K562 (cell line): ENCODE measurements at regions not wholly inside any gene's neighbourhood (a gene's known extent, or its start where the extent isn't known, plus 50 kb on each side); places are given as distances from the start of the nearest gene placed in this dataset.

Source experiments
- ATAC-seq: fragments of 200-7000 bp; cut with Tn5 transposase; 3 replicates; pipeline ENCODE4 v1.9.1; 2020; ENCODE audit warnings: moderate library complexity
- BruUV-seq: library from RNA; stranded (reverse); fragments of 400-500 nt; replicated peaks from 2 replicates; lab custom pipeline; 2021; lab: Mats Ljungman, UMichigan
- CTCF ChIA-PET: fragments of 300-600 bp; formaldehyde crosslinking; extraction: SDS; loops from one replicate; lab custom pipeline; 2021; ENCODE audit warnings: low intra/inter-chr PET ratio; lab: Yijun Ruan, JAX
- POLR2A ChIA-PET: fragments of 300-600, 350-650 bp; sonication (Branson Sonifier 250); formaldehyde crosslinking; extraction: SDS; loops from one replicate; lab custom pipeline; 2021; ENCODE audit warnings: antibody characterized with exemption, inconsistent platforms; lab: Yijun Ruan, JAX
- DNase-seq, 4 experiments: peaks; one replicate each; pipeline versions ENCODE4 v3.0.0 to v3.0.0-alpha.2; 2011 to 2018; ENCODE audit warnings: low spot score in 3 of 4, mixed read lengths in 3 of 4; ENCODE audit errors: extremely low read depth in 1 of 4
- FAIRE-seq: peaks from 2 replicates; lab custom pipeline; 2011; peaks lifted over from hg19 to GRCh38; lab: Jason Lieb, UNC
- H2AFZ ChIP-seq: 2 replicates; pipeline ENCODE4 v1.6.0; 2011; ENCODE audit warnings: low read depth, low read length, control low read depth, inconsistent platforms
- H3K27ac ChIP-seq: fragments of 200-600 bp; 3 replicates; pipeline ENCODE4 v1.8.0; 2011; ENCODE audit warnings: low read depth, mild to moderate bottlenecking, control low read depth, inconsistent platforms, low read length, moderate library complexity, mixed read lengths; ENCODE audit errors: extremely low read depth
- H3K27me3 ChIP-seq, 2 experiments: fragments of 300-600 bp in 1 of 2; 2 replicates in 1 of 2; 3 replicates in 1 of 2; pipeline versions ENCODE4 v1.6.0 to v1.8.0; 2011; ENCODE audit warnings: inconsistent platforms in 2 of 2, low read length in 2 of 2, mild to moderate bottlenecking in 1 of 2, mixed read lengths in 1 of 2, moderate library complexity in 1 of 2; ENCODE audit not compliant: control insufficient read depth in 2 of 2, insufficient read depth in 2 of 2
- H3K36me3 ChIP-seq: fragments of 300-600 bp; 3 replicates; pipeline ENCODE4 v1.8.0; 2011; ENCODE audit warnings: mild to moderate bottlenecking, low read length, inconsistent platforms; ENCODE audit not compliant: control insufficient read depth, insufficient read depth
- H3K4me1 ChIP-seq, 2 experiments: fragments of 200-600 bp in 1 of 2; replicated peaks in 1 of 2; 2 replicates in 1 of 2; 3 replicates in 1 of 2; pipeline versions ENCODE4 v1.5.1 to v1.8.0; 2011; ENCODE audit warnings: inconsistent platforms in 2 of 2, low read length in 2 of 2, mild to moderate bottlenecking in 1 of 2, mixed read lengths in 1 of 2, moderate library complexity in 1 of 2; ENCODE audit not compliant: control insufficient read depth in 2 of 2, insufficient read depth in 2 of 2
- H3K4me2 ChIP-seq: 2 replicates; pipeline ENCODE4 v1.6.1; 2011; ENCODE audit warnings: low read length, control low read depth, inconsistent platforms, mixed read lengths; ENCODE audit not compliant: insufficient read depth
- H3K4me3 ChIP-seq: fragments of 200-600 bp; sonication (generic), shearing (Covaris generic); 2 replicates; pipeline ENCODE4 v1.5.1; 2016; ENCODE audit warnings: control low read depth, inconsistent platforms
- H3K79me2 ChIP-seq: fragments of 200-600 bp; 3 replicates; pipeline ENCODE4 v1.8.0; 2011; ENCODE audit warnings: low read length, inconsistent platforms; ENCODE audit not compliant: control insufficient read depth, insufficient read depth
- H3K9ac ChIP-seq, 2 experiments: 2 replicates each; pipeline versions ENCODE4 v1.6.0 to v1.6.1; 2011; ENCODE audit warnings: low read depth in 2 of 2, low read length in 2 of 2, control low read depth in 1 of 2, inconsistent platforms in 1 of 2, mild to moderate bottlenecking in 1 of 2, mixed read lengths in 1 of 2; ENCODE audit not compliant: insufficient read depth in 1 of 2
- H3K9me1 ChIP-seq: one replicate; pipeline ENCODE4 v1.6.0; 2011; ENCODE audit warnings: inconsistent platforms, mild to moderate bottlenecking, low read length, moderate library complexity; ENCODE audit not compliant: control insufficient read depth, insufficient read depth
- H3K9me3 ChIP-seq: replicated peaks from 2 replicates; pipeline ENCODE4 v1.5.1; 2011; ENCODE audit warnings: low read depth, low read length, inconsistent platforms; ENCODE audit not compliant: control insufficient read depth, insufficient read depth
- H4K20me1 ChIP-seq: replicated peaks from 2 replicates; pipeline ENCODE4 v1.6.1; 2011; ENCODE audit warnings: low read length, inconsistent platforms, mixed read lengths; ENCODE audit not compliant: control insufficient read depth, insufficient read depth
- DDX20 ChIP-seq: fragments of 450-650 bp; IDR thresholded peaks from 2 replicates; pipeline ENCODE4 v1.6.1; 2016; ENCODE audit warnings: missing genetic modification characterization, low read depth, mild to moderate bottlenecking, missing compliant biosample characterization, moderate library complexity
- GABPB1 ChIP-seq: sonication (generic); formaldehyde crosslinking; IDR thresholded peaks from 2 replicates; pipeline ENCODE4 v1.8.0; 2022; ENCODE audit warnings: mild to moderate bottlenecking, missing genetic modification reagents
- GATAD2A ChIP-seq: fragments of 450-650 bp; IDR thresholded peaks from 2 replicates; pipeline ENCODE4 v1.6.1; 2017
- MED1 ChIP-seq: sonication (generic); formaldehyde crosslinking; IDR thresholded peaks from 2 replicates; pipeline ENCODE4 v1.8.1; 2023; ENCODE audit warnings: missing genetic modification reagents, borderline replicate concordance
- NFIX ChIP-seq: fragments of 250-450 bp; sonication (Bioruptor Pico); IDR thresholded peaks from 2 replicates; pipeline ENCODE4 v1.4.0; 2020; ENCODE audit warnings: low read depth, mild to moderate bottlenecking, moderate library complexity
- NONO ChIP-seq, 2 experiments: fragments of 200-400 bp in 1 of 2; fragments of 450-650 bp in 1 of 2; formaldehyde crosslinking in 1 of 2; IDR thresholded peaks; 2 replicates each; pipeline ENCODE4 v1.6.1; 2017; ENCODE audit warnings: low read depth in 2 of 2, mild to moderate bottlenecking in 2 of 2, moderate library complexity in 2 of 2, low read length in 1 of 2
- NR2F6 ChIP-seq: fragments of 450-650 bp; formaldehyde crosslinking; IDR thresholded peaks from 2 replicates; pipeline ENCODE4 v1.4.0; 2020; ENCODE audit warnings: mild to moderate bottlenecking
- RFX1 ChIP-seq: fragments of 450-650 bp; IDR thresholded peaks from 2 replicates; pipeline ENCODE4 v1.6.1; 2016; ENCODE audit warnings: mild to moderate bottlenecking, moderate library complexity
- SNRNP70 ChIP-seq: fragments of 200-400 bp; formaldehyde crosslinking; optimal IDR thresholded peaks from 2 replicates; pipeline ENCODE3; 2017; ENCODE audit warnings: low read depth, low read length
- STAT5A ChIP-seq: IDR thresholded peaks from 2 replicates; pipeline ENCODE4 v1.6.1; 2012; ENCODE audit warnings: low read length, inconsistent platforms, borderline replicate concordance
- WGBS: fragments of 100-300 bp; shearing (Covaris generic); methylation state at CpG from one replicate; pipeline ENCODE4 v1.1.6; 2016; ENCODE audit warnings: low coverage, mixed read lengths; ENCODE audit not compliant: insufficient coverage; ENCODE audit errors: missing lambda C conversion rate; 5-methylcytosine and 5-hydroxymethylcytosine counted together
- in situ Hi-C: fragments of 300-500 bp; cut with MboI; formaldehyde crosslinking; loops from 4 replicates; pipeline ENCODE4 v1.15.0; 2018; ENCODE audit warnings: inconsistent platforms, mixed read lengths
- intact Hi-C: fragments of 100-400 bp; cut with micrococcal nuclease; formaldehyde crosslinking; loops from 2 replicates; pipeline ENCODE4 v1.14.2; 2022
- TF ChIP-seq, protein P1 (sequence below): fragments of 200-800 bp; sonication (Bioruptor generic); IDR thresholded peaks from 2 replicates; pipeline ENCODE4 v1.6.1; 2016; ENCODE audit warnings: missing genetic modification characterization, missing compliant biosample characterization
- TF ChIP-seq, protein P2 (sequence below): fragments of 250-450 bp; sonication (Bioruptor Pico); IDR thresholded peaks from 2 replicates; pipeline ENCODE4 v1.6.1; 2021; ENCODE audit warnings: mild to moderate bottlenecking
- TF ChIP-seq, protein P3 (sequence below): fragments of 450-650 bp; IDR thresholded peaks from 2 replicates; pipeline ENCODE4 v1.6.1; 2016
- TF ChIP-seq, protein P4 (sequence below), 2 experiments: fragments of 450-650 bp; conservative IDR thresholded peaks; 2 replicates each; pipeline ENCODE4 v1.6.1; 2017; ENCODE audit warnings: mild to moderate bottlenecking in 2 of 2, moderate library complexity in 2 of 2
- TF ChIP-seq, protein P5 (sequence below): sonication (generic); formaldehyde crosslinking; IDR thresholded peaks from 2 replicates; pipeline ENCODE4 v1.8.1; 2023; ENCODE audit warnings: mild to moderate bottlenecking, missing genetic modification reagents

DNA sequence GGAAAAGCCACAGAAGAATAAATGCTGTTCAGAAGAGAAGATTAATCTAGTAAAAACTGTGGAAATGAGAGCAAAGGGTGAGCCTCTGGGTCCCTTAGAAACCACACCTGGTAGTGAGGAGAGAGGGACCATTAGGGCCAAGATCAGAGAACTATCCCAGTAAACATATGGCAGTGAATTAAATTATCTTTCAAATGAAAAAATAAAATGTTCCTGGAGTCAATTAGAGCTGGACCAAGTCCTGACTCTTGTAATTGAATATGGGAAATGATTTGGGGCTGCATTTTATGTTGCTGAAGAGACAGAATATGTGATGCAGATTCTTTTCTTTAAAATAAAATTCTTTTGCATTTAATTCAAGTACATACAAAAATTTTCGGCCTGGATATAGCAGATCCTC lies 62.2 kb upstream of the PAX3 start:
- BruUV-seq: no TSS peak
- FAIRE-seq: no peak
- TF ChIP-seq SNRNP70 (no peak), GABPB1 (CRISPR knock-in tag) (no peak), RFX1 (no peak), MED1 (no peak), GATAD2A (no peak), NONO (IDR thresholded peaks at IDR 0.05; ENCODE audit: low read depth in 2 of 2, low read length in 1 of 2) (no peak), NFIX (no peak), NR2F6 (CRISPR knock-in tag) (no peak), STAT5A (no peak), DDX20 (tag) (no peak)
- TF ChIP-seq, protein P1, sequence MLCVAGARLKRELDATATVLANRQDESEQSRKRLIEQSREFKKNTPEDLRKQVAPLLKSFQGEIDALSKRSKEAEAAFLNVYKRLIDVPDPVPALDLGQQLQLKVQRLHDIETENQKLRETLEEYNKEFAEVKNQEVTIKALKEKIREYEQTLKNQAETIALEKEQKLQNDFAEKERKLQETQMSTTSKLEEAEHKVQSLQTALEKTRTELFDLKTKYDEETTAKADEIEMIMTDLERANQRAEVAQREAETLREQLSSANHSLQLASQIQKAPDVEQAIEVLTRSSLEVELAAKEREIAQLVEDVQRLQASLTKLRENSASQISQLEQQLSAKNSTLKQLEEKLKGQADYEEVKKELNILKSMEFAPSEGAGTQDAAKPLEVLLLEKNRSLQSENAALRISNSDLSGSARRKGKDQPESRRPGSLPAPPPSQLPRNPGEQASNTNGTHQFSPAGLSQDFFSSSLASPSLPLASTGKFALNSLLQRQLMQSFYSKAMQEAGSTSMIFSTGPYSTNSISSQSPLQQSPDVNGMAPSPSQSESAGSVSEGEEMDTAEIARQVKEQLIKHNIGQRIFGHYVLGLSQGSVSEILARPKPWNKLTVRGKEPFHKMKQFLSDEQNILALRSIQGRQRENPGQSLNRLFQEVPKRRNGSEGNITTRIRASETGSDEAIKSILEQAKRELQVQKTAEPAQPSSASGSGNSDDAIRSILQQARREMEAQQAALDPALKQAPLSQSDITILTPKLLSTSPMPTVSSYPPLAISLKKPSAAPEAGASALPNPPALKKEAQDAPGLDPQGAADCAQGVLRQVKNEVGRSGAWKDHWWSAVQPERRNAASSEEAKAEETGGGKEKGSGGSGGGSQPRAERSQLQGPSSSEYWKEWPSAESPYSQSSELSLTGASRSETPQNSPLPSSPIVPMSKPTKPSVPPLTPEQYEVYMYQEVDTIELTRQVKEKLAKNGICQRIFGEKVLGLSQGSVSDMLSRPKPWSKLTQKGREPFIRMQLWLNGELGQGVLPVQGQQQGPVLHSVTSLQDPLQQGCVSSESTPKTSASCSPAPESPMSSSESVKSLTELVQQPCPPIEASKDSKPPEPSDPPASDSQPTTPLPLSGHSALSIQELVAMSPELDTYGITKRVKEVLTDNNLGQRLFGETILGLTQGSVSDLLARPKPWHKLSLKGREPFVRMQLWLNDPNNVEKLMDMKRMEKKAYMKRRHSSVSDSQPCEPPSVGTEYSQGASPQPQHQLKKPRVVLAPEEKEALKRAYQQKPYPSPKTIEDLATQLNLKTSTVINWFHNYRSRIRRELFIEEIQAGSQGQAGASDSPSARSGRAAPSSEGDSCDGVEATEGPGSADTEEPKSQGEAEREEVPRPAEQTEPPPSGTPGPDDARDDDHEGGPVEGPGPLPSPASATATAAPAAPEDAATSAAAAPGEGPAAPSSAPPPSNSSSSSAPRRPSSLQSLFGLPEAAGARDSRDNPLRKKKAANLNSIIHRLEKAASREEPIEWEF (CRISPR knock-in tag): no peak
- TF ChIP-seq, protein P2, sequence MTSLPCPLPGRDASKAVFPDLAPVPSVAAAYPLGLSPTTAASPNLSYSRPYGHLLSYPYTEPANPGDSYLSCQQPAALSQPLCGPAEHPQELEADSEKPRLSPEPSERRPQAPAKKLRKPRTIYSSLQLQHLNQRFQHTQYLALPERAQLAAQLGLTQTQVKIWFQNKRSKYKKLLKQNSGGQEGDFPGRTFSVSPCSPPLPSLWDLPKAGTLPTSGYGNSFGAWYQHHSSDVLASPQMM (CRISPR knock-in tag): no peak
- TF ChIP-seq, protein P3, sequence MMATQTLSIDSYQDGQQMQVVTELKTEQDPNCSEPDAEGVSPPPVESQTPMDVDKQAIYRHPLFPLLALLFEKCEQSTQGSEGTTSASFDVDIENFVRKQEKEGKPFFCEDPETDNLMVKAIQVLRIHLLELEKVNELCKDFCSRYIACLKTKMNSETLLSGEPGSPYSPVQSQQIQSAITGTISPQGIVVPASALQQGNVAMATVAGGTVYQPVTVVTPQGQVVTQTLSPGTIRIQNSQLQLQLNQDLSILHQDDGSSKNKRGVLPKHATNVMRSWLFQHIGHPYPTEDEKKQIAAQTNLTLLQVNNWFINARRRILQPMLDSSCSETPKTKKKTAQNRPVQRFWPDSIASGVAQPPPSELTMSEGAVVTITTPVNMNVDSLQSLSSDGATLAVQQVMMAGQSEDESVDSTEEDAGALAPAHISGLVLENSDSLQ: no peak
- TF ChIP-seq, protein P4, sequence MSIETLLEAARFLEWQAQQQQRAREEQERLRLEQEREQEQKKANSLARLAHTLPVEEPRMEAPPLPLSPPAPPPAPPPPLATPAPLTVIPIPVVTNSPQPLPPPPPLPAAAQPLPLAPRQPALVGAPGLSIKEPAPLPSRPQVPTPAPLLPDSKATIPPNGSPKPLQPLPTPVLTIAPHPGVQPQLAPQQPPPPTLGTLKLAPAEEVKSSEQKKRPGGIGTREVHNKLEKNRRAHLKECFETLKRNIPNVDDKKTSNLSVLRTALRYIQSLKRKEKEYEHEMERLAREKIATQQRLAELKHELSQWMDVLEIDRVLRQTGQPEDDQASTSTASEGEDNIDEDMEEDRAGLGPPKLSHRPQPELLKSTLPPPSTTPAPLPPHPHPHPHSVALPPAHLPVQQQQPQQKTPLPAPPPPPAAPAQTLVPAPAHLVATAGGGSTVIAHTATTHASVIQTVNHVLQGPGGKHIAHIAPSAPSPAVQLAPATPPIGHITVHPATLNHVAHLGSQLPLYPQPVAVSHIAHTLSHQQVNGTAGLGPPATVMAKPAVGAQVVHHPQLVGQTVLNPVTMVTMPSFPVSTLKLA (conservative IDR thresholded peaks at IDR 0.05): no peak
- TF ChIP-seq, protein P5, sequence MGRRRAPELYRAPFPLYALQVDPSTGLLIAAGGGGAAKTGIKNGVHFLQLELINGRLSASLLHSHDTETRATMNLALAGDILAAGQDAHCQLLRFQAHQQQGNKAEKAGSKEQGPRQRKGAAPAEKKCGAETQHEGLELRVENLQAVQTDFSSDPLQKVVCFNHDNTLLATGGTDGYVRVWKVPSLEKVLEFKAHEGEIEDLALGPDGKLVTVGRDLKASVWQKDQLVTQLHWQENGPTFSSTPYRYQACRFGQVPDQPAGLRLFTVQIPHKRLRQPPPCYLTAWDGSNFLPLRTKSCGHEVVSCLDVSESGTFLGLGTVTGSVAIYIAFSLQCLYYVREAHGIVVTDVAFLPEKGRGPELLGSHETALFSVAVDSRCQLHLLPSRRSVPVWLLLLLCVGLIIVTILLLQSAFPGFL (CRISPR knock-in tag): no peak

More for the DNA sequence above, 62.2 kb upstream of the PAX3 start:
- DNase-seq (no peak), ATAC-seq (no peak)
- in situ Hi-C loops (no loop called here), intact Hi-C loops (no loop called here)
- Histone ChIP-seq H3K36me3 (no peaks in the 10 kb centered on the region), H3K27me3 (no peaks in the 10 kb centered on the region), H4K20me1 (no peaks in the 10 kb centered on the region), H2AFZ (no peak overlapping the region), H3K4me3 (no peak overlapping the region), H3K4me1 (no peaks in the 10 kb centered on the region), H3K79me2 (no peaks in the 10 kb centered on the region), H3K4me2 (no peak overlapping the region), H3K27ac (no peak overlapping the region), H3K9ac (no peak overlapping the region), H3K9me1 (no peaks in the 10 kb centered on the region), H3K9me3 (no peaks in the 10 kb centered on the region)
- WGBS: 0% methylated on average over 1 of the region's 1 CpG
- ChIA-PET CTCF (no interaction called here), POLR2A (no interaction called here)
